HepG2 (cell line): ENCODE measurements at regions not wholly inside any gene's neighbourhood (a gene's known extent, or its start where the extent isn't known, plus 50 kb on each side); places are given as distances from the start of the nearest gene placed in this dataset.

Experiments used
- ATAC-seq: fragments of 200-7000 bp; cut with Tn5 transposase; 3 replicates; pipeline ENCODE4 v1.9.1; 2020; ENCODE audit warnings: mild to moderate bottlenecking, moderate library complexity
- BruUV-seq: library from RNA; stranded (reverse); fragments of 400-500 nt; replicated peaks from 2 replicates; lab custom pipeline; 2021; lab: Mats Ljungman, UMichigan
- CTCF ChIA-PET: fragments of 300-600 bp; formaldehyde crosslinking; extraction: SDS; loops from one replicate; lab custom pipeline; 2021; ENCODE audit warnings: low total read pairs, inconsistent platforms, low intra/inter-chr PET ratio; lab: Yijun Ruan, JAX
- POLR2A ChIA-PET: fragments of 350-600 bp; sonication (Branson Sonifier 250); formaldehyde crosslinking; loops from one replicate; lab custom pipeline; 2020; ENCODE audit warnings: antibody characterized with exemption, inconsistent platforms; lab: Yijun Ruan, JAX
- DNase-seq: peaks from one replicate; pipeline ENCODE4 v3.0.0-alpha.2; 2015; ENCODE audit warnings: low spot score
- FAIRE-seq: peaks from 3 replicates; lab custom pipeline; 2011; peaks lifted over from hg19 to GRCh38; lab: Jason Lieb, UNC
- H2AFZ ChIP-seq: one replicate; pipeline ENCODE4 v1.6.1; 2011; ENCODE audit warnings: low read length, inconsistent platforms
- H3K27ac ChIP-seq: fragments of 300-600 bp; 3 replicates; pipeline ENCODE4 v1.8.0; 2011; ENCODE audit warnings: mixed run types, mild to moderate bottlenecking, mixed read lengths, low read length, inconsistent platforms; ENCODE audit not compliant: insufficient read depth; ENCODE audit errors: extremely low read length
- H3K27me3 ChIP-seq, 2 experiments: fragments of 200-600 bp in 1 of 2; 2 replicates in 1 of 2; 3 replicates in 1 of 2; pipeline versions ENCODE4 v1.6.0 to v1.8.0; 2011; ENCODE audit warnings: low read length in 2 of 2, mild to moderate bottlenecking in 2 of 2, moderate library complexity in 2 of 2, inconsistent platforms in 1 of 2; ENCODE audit not compliant: insufficient read depth in 2 of 2, control insufficient read depth in 1 of 2
- H3K36me3 ChIP-seq, 2 experiments: fragments of 200-600 bp in 1 of 2; replicated peaks in 1 of 2; 2 replicates in 1 of 2; 3 replicates in 1 of 2; pipeline versions ENCODE4 v1.5.1 to v1.8.0; 2011; ENCODE audit warnings: low read length in 2 of 2, inconsistent platforms in 1 of 2; ENCODE audit not compliant: insufficient read depth in 2 of 2, control insufficient read depth in 1 of 2
- H3K4me1 ChIP-seq: 2 replicates; pipeline ENCODE4 v1.5.1; 2012; ENCODE audit warnings: low read length, inconsistent platforms; ENCODE audit not compliant: insufficient read depth
- H3K4me2 ChIP-seq: 2 replicates; pipeline ENCODE4 v1.6.0; 2011; ENCODE audit warnings: low read depth, low read length, inconsistent platforms
- H3K4me3 ChIP-seq, 3 experiments: fragments of 200-600 bp in 1 of 3; sonication (generic), shearing (Covaris generic) in 1 of 3; replicated peaks in 1 of 3; 2 replicates each; pipeline ENCODE4 v1.5.1; 2011 to 2016; ENCODE audit warnings: low read length in 3 of 3, inconsistent platforms in 2 of 3, low read depth in 2 of 3, mild to moderate bottlenecking in 2 of 3, control low read depth in 1 of 3, mixed read lengths in 1 of 3; ENCODE audit not compliant: insufficient read depth in 1 of 3
- H3K79me2 ChIP-seq: one replicate; pipeline ENCODE4 v1.6.1; 2011; ENCODE audit warnings: low read length, inconsistent platforms; ENCODE audit not compliant: insufficient read depth
- H3K9ac ChIP-seq: 2 replicates; pipeline ENCODE4 v1.6.0; 2011; ENCODE audit warnings: mild to moderate bottlenecking, low read depth, low read length, inconsistent platforms; ENCODE audit not compliant: insufficient read depth
- H3K9me3 ChIP-seq: 2 replicates; pipeline ENCODE4 v1.5.1; 2012; ENCODE audit warnings: mild to moderate bottlenecking, low read length
- H4K20me1 ChIP-seq: 2 replicates; pipeline ENCODE4 v1.6.0; 2011; ENCODE audit warnings: inconsistent platforms, mild to moderate bottlenecking, low read length, moderate library complexity; ENCODE audit not compliant: insufficient read depth
- AGO1 ChIP-seq: fragments of 200-400 bp; formaldehyde crosslinking; IDR thresholded peaks from 2 replicates; pipeline ENCODE4 v1.6.1; 2017; ENCODE audit warnings: mild to moderate bottlenecking, low read depth, low read length, moderate library complexity; ENCODE audit not compliant: poor library complexity, severe bottlenecking
- FOXP1 ChIP-seq, 2 experiments: fragments of 450-650 bp in 1 of 2; IDR thresholded peaks; 2 replicates each; pipeline ENCODE4 v1.6.1; 2017 to 2018; ENCODE audit warnings: antibody characterized with exemption in 1 of 2
- GABPB1 ChIP-seq: IDR thresholded peaks from 2 replicates; pipeline ENCODE4 v1.6.1; 2016; ENCODE audit warnings: mild to moderate bottlenecking, missing genetic modification reagents, moderate library complexity, missing compliant biosample characterization
- GATAD1 ChIP-seq: IDR thresholded peaks from 2 replicates; pipeline ENCODE4 v1.6.1; 2016; ENCODE audit warnings: missing genetic modification reagents, missing compliant biosample characterization
- GZF1 ChIP-seq: sonication (generic); formaldehyde crosslinking; IDR thresholded peaks from 2 replicates; pipeline ENCODE4 v1.5.1; 2020; ENCODE audit warnings: mild to moderate bottlenecking, missing genetic modification reagents
- HNF1B ChIP-seq: sonication (generic); formaldehyde crosslinking; IDR thresholded peaks from 2 replicates; pipeline ENCODE4 v1.5.1; 2020; ENCODE audit warnings: mild to moderate bottlenecking, moderate library complexity, missing genetic modification reagents
- JUND ChIP-seq: sonication (generic); formaldehyde crosslinking; IDR thresholded peaks from 2 replicates; pipeline ENCODE4 v1.8.0; 2022; ENCODE audit warnings: mild to moderate bottlenecking, missing genetic modification reagents
- SIN3B ChIP-seq: fragments of 150-350 bp; IDR thresholded peaks from 2 replicates; pipeline ENCODE4 v1.6.1; 2014; ENCODE audit warnings: low read length
- TFDP1 ChIP-seq: IDR thresholded peaks from 2 replicates; pipeline ENCODE4 v1.6.1; 2016; ENCODE audit warnings: missing compliant biosample characterization, missing genetic modification reagents, borderline replicate concordance
- ZBTB7B ChIP-seq: sonication (generic); formaldehyde crosslinking; IDR thresholded peaks from 2 replicates; pipeline ENCODE4 v1.4.0; 2020; ENCODE audit warnings: missing genetic modification reagents
- ZFP36L1 ChIP-seq: sonication (generic); formaldehyde crosslinking; IDR thresholded peaks from 2 replicates; pipeline ENCODE4 v1.8.0; 2022; ENCODE audit warnings: mild to moderate bottlenecking, missing genetic modification reagents, moderate library complexity
- ZNF143 ChIP-seq: sonication (generic); formaldehyde crosslinking; IDR thresholded peaks from 2 replicates; pipeline ENCODE4 v1.4.0; 2020; ENCODE audit warnings: missing genetic modification reagents
- ZNF496 ChIP-seq: sonication (generic); formaldehyde crosslinking; IDR thresholded peaks from 2 replicates; pipeline ENCODE4 v1.8.1; 2023; ENCODE audit warnings: mild to moderate bottlenecking, moderate library complexity, missing genetic modification reagents; ENCODE audit not compliant: insufficient replicate concordance
- ZNF503 ChIP-seq: sonication (generic); formaldehyde crosslinking; IDR thresholded peaks from 2 replicates; pipeline ENCODE4 v1.4.0; 2020; ENCODE audit warnings: missing genetic modification reagents
- ZNF709 ChIP-seq: sonication (generic); formaldehyde crosslinking; IDR thresholded peaks from 2 replicates; pipeline ENCODE4 v1.5.0; 2020; ENCODE audit warnings: mild to moderate bottlenecking, missing genetic modification reagents
- WGBS: methylation state at CpG from one replicate; pipeline ENCODE4 v1.1.6; 2017; ENCODE audit warnings: low lambda C conversion rate; 5-methylcytosine and 5-hydroxymethylcytosine counted together
- in situ Hi-C: cut with HindIII; loops from 2 replicates; pipeline ENCODE4 v1.10.0; 2017; ENCODE audit warnings: low pct_unique_long_range_greater_than_20kb; ENCODE audit not compliant: extremely low pct_ligation_motif_present
- intact Hi-C: fragments of 100-400 bp; cut with micrococcal nuclease; formaldehyde crosslinking; loops from one replicate; pipeline ENCODE4 v1.10.0; 2022; ENCODE audit not compliant: unreplicated experiment

- no peak for DNase-seq
- no peak overlapping the region for H3K27ac ChIP-seq
- ChIA-PET POLR2A (no interaction called here), CTCF (no interaction called here)
- no peak overlapping the region for H3K4me2 ChIP-seq
- no peaks in the 10 kb centered on the region for H4K20me1 ChIP-seq
- no TSS peak for BruUV-seq
- WGBS = 13% methylated on average over 1 of the region's 1 CpG
- no peak for FAIRE-seq
- no peaks in the 10 kb centered on the region for H3K9me3 ChIP-seq
- in situ Hi-C loops (no loop called here), intact Hi-C loops (no loop called here)
- H3K4me3 ChIP-seq = no peak overlapping the region
- H3K79me2 ChIP-seq = no peaks in the 10 kb centered on the region
- H2AFZ ChIP-seq = peak overlapping the region; percentile 8
- H3K27me3 ChIP-seq = no peaks in the 10 kb centered on the region
- no peak overlapping the region for H3K9ac ChIP-seq
- TF ChIP-seq SIN3B (no peak), GABPB1 (CRISPR knock-in tag) (no peak), GATAD1 (no peak), ZNF496 (no peak)
- ATAC-seq = no peak
- H3K36me3 ChIP-seq = no peaks in the 10 kb centered on the region
- H3K4me1 ChIP-seq = no peaks in the 10 kb centered on the region
Measured at GRCh38 chr2:12376025-12376424, 340.7 kb upstream of the TRIB2 start.

GRCh38 chr2:12379143-12379542 lies 337.6 kb upstream of the TRIB2 start:
- FAIRE-seq = no peak
- H3K27me3 ChIP-seq = no peaks in the 10 kb centered on the region
- no peaks in the 10 kb centered on the region for H3K79me2 ChIP-seq
- H4K20me1 ChIP-seq = no peaks in the 10 kb centered on the region
- no peak overlapping the region for H3K27ac ChIP-seq
- no peak overlapping the region for H3K4me3 ChIP-seq
- CTCF ChIA-PET = no interaction called here
- no TSS peak for BruUV-seq
- POLR2A ChIA-PET = no interaction called here
- H3K4me1 ChIP-seq = no peaks in the 10 kb centered on the region
- no peaks in the 10 kb centered on the region for H3K36me3 ChIP-seq
- no peak for TF ChIP-seq TFDP1
- TF ChIP-seq ZBTB7B (CRISPR knock-in tag) = no peak
- no peak for TF ChIP-seq ZNF503 (CRISPR knock-in tag)
- no peak for TF ChIP-seq JUND (CRISPR knock-in tag)
- TF ChIP-seq HNF1B (CRISPR knock-in tag) = no peak
- no peak for TF ChIP-seq FOXP1 (IDR thresholded peaks at IDR 0.05)
- no peak for TF ChIP-seq FOXP1 (CRISPR knock-in tag; IDR thresholded peaks at IDR 0.05)
- TF ChIP-seq ZNF709 (CRISPR knock-in tag) = no peak
- no peak for TF ChIP-seq ZNF143 (CRISPR knock-in tag)
- TF ChIP-seq AGO1 = no peak
- no peak for TF ChIP-seq GZF1 (CRISPR knock-in tag)
- no peak for TF ChIP-seq ZFP36L1 (CRISPR knock-in tag)
- intact Hi-C loops = no loop called here
- WGBS = 0% methylated on average over 1 of the region's 1 CpG
- H3K4me2 ChIP-seq = no peak overlapping the region
- H3K9ac ChIP-seq = no peak overlapping the region
- no peaks in the 10 kb centered on the region for H3K9me3 ChIP-seq
- in situ Hi-C loops = no loop called here
- no peak for ATAC-seq
- H2AFZ ChIP-seq = no peak overlapping the region
- no peak for DNase-seq
